T-helper 1 cell treated with Interleukin-12 subunit alpha and Interleukin-12 subunit beta and Interleukin-4 antibody, amounts not matched to agents 30 ng/mL and 1 ng/mL, for 36 hours (primary cell): ENCODE measurements at regions not wholly inside any gene's neighbourhood (a gene's known extent, or its start where the extent isn't known, plus 50 kb on each side); places are given as distances from the start of the nearest gene placed in this dataset.
"Not testable (repeated sequence)": the region's sequence is repeated elsewhere in the genome, so short reads cannot be mapped to it uniquely, and the experiment has no call there.

Experiments
- intact Hi-C: fragments of 100-400 bp; cut with micrococcal nuclease; formaldehyde crosslinking; loops from one replicate; pipeline ENCODE4 v1.15.1; 2024

DNA sequence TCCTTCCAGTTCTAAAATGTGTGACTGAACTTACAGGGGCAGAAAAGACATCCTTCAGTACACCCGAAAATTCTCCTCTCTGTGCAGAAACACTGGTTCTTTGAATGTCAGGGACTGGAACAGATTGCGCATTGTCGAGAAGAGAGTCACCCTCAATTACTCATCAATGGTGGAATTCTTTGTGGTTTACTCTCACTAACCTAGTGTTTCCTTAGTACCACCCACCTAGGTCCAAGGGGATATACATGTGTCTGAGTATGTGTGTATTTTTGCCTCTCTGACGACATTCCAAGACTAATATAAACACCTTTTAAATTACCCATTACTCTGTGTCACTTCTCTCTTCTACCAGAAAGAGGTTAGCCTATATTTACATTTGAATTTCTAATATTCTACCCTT lies 660.8 kb downstream of the TLE1 start:
- intact Hi-C loops, result no loop called here

DNA sequence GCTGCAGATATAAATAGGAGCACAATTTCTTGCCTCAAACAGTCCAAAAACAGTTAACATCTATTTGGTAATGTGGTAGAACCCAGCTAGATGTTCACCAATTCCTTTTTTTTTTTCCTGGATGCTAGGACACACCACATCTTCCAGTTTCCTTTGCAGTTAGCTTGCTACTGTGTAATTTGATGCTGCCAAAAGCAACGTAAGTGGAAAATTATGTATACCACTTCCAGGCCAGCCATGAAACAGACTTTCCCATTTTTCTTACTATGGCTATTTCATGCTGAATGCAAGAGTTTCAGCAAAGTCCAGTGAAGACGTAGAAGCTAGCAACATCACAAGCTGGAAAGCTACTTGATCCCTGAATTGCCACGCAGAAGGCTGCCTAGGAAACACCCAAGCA lies 667.2 kb downstream of the TLE1 start:
- intact Hi-C loops, result no loop called here

DNA sequence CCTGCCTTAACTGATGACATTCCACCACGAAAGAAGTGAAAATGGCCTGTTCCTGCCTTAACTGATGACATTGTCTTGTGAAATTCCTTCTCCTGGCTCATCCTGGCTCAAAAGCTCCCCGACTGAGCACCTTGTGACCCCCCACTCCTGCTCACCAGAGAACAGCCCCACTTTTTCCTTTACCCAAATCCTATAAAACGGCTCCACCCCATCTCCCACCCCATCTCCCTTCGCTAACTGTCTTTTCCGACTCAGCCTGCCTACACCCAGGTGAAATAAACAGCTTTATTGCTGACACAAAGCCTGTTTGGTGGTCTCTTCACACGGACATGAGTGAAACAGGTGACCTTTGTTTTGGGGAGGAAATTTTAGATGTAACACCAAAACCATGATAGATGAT lies 674.4 kb downstream of the TLE1 start:
- intact Hi-C loops, result not testable (repeated sequence)

DNA sequence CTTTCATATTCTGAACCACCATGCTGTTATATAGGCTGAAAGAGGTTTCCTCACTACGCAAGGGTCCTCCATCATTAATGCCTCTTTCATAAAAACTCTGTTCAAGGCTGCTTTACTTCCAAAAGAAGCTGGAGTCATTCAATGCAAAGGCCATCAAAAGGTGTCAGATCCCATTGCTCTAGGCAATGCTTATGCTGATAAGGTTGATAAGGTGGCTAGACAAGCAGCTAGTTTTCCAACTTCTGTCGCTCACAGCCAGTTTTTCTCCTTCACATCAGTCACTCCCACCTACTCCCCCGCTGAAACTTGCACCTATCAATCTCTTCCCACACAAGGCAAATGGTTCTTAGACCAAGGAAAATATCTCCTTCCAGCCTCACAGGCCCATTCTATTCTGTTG lies 676.2 kb downstream of the TLE1 start:
- intact Hi-C loops, result not testable (repeated sequence)

DNA sequence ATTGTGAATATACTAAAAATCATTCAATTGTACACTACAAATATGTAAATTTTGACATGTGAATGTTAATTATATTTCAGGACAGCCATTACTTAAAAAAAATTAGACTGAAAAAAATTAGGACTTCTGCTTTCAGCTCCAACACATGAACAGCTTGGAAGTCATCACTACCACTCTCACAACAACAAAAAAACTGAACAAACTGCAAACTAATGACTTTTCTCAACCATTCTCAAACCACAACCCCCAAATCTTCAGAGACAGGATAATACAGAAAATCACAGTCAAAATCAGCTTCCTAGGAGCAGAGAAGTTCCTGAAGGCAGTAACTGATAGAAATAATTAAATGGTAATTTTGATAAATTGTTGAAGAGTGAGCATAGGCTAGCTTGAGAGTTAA lies 686.4 kb downstream of the TLE1 start:
- intact Hi-C loops, result no loop called here

DNA sequence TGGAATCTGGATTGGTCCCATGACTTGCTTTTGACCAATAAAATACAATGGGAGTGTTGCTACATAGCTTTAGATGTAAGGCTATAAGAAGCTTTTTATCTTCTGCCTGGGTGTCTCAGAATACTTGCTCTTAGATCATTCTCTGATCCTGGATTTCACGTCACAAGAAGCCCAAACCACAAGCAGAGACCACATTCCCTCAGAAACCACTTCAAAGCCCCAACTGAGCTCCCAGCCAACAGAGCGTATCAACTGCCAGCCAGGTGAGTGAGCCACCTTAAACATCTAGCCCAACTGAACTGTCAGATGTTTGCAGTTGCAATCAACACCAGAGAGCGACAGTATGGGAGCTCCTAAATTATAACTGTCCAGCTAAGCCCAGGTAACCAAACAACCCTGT lies 687.1 kb downstream of the TLE1 start:
- intact Hi-C loops, result no loop called here

DNA sequence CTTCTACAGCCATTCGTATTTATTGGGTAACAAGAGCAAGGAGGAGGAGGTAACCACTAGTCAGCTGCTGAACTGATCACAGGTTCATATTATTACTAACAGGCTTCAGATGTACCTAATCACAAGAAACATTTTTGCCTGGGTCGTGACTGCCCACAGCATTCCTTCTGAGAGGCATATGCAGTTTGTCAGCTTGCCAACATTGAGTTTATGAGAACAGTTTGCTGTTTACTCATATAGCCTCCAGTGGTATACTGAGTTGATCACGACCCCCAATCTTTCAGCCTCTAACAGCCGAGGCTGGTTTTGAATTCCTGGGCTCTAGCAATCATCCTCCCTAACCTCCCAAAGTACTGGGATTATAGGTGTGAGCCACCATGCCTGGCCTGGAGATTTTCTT lies 693.6 kb downstream of the TLE1 start:
- intact Hi-C loops, result no loop called here

DNA sequence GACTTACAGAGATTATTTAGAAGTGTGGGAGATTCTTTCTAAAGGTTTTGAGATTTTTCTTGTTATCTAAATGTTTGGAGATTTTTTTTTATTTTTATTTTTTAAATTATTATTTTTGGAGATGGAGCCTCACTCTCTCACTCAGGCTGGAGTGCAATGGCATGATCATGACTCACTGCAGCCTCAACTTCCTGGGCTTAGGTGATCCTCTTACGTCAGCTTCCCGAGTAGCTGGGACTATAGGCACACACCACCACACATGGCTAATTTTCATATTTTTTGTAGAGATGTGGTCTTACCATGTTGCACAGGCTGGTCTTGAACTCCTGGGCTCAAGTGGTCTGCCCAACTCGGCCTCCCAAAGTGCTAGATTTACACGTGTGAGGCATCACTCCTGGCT lies 694.5 kb downstream of the TLE1 start:
- intact Hi-C loops, result no loop called here

DNA sequence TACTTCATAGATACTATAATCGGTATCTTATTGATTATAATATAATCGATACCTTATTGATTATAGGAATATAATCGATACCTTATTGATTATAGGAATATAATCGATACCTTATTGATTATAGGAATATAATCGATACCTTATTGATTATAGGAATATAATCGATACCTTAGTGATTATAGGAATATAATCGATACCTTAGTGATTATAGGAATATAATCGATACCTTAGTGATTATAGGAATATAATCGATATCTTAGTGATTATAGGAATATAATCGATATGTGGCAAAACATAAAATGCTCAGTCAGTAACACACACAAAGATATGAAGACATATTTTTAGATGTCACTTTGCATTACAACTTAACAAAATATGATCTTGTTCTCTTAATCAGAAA lies 703.8 kb downstream of the TLE1 start:
- intact Hi-C loops, result not testable (repeated sequence)

DNA sequence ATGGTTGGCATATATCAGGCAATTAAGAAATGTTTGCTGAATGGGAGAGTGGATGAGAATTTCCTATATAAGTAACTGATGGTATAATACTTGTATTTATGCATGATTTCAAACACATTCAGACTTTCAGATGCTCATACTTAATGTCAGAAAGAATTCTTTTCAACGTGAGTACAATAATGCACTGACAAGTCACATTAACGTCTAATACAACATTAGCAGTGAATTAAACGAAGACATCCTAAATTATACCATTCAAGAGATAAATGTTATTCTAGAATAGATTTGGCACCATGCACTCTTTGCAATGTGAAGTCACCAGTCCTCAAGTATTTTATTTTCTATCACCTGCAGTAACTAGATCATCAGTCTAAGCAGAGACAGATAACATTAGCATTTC lies 712.9 kb downstream of the TLE1 start:
- intact Hi-C loops, result no loop called here

DNA sequence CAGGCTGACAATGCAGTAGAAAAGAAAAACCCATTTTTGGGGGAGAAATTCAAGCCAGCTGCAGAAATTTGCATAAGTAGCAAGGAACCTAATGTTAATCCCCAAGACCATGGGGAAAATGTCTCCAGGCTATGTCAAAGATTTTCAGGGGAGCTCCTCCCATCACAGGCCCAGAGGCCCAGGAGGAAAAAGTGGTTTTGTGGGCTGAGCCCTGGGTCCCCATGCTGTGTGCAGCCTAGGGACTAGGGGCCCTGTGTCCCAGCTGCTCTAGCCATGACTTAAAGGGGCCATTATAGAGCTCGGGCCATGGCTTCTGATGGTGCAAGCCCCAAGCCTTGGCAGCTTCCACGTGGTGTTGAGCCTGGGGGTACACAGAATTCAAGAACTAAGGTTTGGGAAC lies 719.0 kb downstream of the TLE1 start:
- intact Hi-C loops, result not testable (repeated sequence)

DNA sequence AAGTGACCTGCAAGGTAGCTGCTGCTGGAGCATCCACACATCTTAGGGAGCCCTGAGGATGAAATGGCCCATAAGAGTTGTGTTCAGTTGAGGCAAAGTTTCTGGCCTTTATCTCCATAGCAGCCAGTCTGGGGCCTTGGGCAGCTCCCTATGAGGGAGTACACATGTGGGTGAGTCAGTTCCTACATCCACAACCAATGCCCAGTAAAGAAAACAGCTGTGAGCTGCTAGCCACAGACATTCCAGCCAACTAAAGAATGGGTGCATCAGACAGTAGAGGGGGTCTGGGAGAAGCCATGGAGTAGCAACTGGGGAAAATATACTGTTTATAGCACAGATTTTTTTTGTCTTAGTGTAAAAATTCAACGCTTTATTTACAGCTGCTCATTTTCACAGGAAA lies 720.7 kb downstream of the TLE1 start:
- intact Hi-C loops, result no loop called here

DNA sequence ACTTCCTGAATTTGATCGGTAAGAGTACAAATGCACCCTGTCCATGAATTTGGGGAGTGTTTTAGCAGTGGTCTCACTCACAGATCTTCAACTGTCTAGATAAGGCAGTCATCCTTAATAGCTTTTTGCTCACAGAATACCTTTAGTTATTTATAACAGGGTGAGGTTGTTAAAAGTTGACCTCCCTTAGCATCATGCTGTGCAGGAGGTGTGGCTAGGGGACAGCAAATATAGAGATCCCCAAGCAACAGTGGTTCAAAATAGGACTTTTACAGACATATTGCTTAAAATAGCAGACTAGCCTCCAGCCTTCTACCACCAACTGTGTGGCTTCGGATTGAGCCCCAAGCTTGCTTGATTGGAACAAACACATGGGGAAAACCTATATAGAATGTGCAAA lies 724.4 kb downstream of the TLE1 start:
- intact Hi-C loops, result no loop called here

DNA sequence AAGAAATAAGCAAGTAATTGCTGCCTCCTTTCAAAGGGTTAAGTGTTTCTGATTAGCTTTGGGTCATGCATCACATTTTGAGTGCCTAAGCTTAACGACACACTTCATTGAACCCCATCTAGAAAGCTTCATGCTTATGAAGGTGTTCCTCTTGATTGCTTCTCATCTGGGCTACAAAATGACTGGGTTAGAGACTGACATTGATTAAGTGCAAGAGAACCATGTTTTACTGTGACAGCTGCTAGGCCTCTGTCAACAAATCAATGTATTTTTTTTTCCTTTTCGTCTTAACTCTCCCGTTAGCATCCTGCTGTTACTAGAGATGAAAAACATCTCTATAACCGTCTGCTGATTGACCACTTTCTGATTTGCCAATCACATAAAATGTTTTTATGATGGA lies 725.0 kb downstream of the TLE1 start:
- intact Hi-C loops, result no loop called here

DNA sequence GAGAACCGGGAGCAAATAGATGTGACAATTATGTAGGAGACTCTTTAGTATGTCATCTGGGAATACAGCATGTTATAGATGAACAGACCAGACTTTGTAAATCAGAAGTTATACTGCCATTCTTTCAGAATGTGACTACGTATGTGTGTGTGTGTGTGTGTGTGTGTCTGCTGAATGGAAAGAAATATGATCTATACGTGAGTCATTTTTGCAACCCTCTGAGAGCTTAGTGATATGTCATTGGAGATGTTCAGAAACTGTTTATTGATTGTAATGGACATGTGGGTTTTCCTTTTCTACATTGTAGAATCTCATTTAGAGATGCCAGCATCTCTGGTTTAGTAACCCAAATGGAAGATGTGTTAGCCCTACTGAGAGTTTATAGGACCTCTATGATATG lies 731.5 kb downstream of the TLE1 start:
- intact Hi-C loops, result no loop called here

DNA sequence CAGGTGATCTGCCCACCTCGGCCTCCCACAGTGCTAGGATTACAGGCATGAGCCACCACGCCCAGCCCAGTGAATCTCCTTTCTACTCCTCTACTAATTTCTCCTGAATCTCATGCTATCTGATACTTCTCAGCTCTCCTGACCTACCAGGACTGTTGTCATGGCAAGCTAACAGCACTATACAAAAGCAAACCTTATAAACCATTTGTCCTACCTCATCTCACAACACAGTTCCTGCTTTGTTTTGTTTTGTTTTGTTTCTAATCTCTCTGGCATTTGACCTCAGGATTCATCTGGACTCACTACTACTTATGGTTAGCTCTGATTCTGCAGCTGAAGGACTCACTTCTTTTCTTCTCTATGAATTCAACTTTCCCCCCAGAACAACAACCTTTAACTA lies 734.8 kb downstream of the TLE1 start:
- intact Hi-C loops, result no loop called here

DNA sequence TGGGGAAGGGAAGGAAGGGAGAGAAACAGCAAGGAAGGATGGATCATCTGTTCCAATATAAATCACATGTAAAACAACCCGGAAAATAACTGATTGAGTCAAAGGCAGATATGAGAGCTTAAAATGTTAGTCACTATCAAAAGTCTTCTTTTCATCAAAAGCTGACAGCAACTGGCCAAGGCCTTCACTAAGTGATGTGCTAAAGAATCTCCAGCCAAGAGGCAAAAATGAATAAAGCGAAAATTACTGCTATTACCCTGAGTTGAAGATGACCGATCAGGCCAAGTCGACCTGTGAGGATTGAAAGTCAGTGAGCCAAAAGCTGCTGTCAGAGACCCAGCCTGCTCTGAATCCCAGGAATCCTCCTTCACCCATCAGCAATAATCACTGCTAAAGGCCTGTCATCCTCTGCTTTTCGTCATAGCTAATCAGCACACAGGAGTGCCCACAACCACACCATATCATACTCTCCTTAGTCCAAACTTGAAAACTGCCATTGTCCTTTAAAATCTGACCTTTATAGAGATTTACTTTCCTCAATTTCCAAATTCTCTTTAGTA lies 736.9 kb downstream of the TLE1 start:
- intact Hi-C loops, result no loop called here

DNA sequence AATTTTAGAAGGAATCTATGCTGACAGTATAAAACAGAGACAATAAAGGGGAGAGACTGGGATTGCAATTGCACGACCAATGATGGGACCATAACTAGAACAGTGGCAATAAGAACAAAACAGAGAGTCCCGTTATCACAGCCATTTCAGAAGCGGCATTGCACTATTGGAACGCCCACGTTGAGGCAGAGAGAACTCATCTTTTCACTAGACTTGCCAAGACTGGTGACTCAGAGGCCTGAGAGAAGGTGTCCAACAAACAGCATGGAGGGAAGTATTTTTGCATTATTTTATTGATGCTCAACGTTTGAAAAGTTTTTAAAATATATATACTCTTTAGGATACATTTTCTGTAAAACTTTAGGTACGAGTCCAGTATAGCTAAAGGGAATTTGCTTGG lies 737.7 kb downstream of the TLE1 start:
- intact Hi-C loops, result no loop called here

DNA sequence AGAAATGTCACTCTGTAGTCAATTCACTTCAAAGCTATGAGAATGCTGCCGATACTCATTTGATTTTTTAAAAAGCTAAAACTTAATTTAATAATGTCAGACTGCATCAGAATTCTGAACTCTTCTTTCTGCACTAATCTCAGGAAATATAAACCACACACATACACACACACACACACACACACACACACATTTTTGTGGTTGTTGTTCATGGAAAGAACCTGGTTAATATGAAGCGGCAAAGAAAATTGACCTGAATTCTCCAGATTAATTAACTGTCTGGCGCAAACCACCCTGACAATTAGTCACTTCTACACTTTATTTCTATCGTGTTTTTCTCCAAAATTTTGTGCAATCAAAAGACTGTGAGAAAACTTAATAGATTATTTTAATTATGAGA lies 740.5 kb downstream of the TLE1 start:
- intact Hi-C loops, result no loop called here

DNA sequence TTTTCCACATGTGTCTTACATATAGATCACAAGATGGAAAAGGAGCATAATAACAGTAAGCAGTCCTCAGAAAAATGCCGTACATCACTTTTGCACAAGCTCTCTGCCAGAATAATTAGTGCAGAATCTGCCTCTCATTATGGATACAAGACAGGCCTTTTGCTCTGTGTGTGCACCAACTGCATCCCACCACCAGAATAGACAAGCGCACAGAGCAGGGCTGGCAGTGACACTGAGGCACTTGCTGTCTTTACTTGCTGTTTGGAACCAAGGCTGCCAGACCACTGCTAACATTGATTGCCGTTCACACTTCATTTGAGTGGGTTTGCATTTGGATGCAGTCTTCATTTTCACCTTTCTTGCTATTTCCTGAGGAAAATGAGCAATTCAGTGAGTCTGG lies 741.3 kb downstream of the TLE1 start:
- intact Hi-C loops, result no loop called here

DNA sequence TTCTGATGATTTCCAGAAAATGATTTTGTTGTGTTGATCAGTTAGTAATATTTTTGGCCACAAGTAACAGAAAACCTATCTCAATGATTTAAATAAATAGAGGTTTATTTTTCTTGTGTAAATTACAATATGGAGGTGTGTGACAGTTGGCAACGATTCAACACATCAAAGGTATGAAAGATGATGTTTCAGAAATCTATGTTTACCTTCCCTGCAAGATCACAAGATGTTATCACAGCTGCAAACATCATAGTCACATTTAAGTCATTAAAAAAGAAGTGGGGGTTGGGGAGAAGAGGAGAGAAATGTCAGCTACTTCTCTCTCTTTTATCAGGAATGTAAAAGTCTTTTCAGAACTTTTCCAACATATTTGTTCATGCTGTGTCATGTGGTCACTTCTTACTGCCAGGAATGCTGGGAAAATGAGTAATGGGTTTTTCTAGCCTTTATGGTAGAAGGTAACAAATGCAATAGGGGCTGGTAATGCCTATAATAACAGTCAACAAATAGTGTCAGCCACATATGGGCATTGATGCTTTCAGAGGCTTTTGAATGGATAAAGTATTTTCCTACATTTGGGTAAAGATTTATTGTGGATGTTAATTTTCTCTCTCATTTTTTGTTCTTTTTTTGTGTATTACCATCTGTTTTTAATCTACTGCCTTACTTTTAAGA lies 742.7 kb downstream of the TLE1 start:
- intact Hi-C loops, result no loop called here

DNA sequence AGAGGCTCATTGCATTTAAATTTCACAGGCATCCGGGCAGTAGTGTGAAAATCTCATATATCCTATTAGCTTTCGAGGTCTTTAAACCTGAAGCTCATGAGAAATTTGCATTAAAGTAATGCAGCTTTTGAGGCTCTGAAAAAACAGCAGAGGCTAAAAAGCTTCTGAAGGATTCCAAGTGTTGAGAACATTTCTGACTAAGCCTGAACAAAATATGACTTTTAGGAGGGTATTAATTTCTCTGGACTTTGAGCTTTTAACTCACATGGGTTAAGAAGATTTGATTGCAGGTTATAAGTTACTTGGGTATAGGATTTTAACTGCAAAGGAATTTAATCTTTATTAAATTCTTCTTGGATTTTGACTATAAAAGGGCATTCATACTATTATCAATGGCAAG lies 743.9 kb downstream of the TLE1 start:
- intact Hi-C loops, result no loop called here

DNA sequence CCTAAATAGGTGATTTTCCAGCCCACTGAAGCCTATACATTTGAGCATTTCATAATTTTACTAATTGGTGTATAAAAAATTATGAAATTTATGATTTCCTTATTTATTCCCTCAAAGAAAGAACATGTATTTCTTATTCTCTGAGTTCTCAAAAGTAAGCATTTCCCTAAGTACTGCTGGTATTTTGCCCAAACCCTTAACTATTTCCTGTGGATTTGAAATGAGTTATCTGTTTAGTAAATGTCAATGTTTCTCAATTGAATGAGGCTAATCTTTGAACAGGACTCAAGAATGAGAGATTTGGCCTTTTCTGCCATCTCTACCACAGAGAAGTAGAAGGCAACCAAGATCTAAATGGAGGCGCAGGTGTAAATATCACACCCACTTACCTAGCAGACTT lies 751.7 kb downstream of the TLE1 start:
- intact Hi-C loops, result no loop called here

DNA sequence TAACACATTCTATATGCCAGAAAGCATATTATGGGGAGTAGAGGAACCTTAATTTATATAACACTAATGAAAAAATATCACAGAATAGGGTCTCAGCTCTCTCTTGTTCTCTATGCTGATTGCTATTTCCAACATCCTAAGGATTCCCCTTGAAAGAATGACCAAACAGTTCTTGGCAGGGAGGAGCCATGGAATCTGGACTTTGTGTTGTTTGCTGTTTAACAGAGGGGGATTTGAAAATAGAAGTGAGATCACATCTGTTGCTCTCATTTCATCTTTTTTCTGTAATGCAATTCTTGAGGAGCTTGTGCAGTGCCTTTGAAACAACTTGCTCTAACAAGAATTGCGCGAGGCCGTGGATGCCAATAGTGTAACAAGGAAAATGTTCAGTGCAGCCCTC lies 755.3 kb downstream of the TLE1 start:
- intact Hi-C loops, result no loop called here
